ENCODE measurements at regions not wholly inside any gene's neighbourhood (a gene's known extent, or its start where the extent isn't known, plus 50 kb on each side); places are given as distances from the start of the nearest gene placed in this dataset.
"Not testable (repeated sequence)": the region's sequence is repeated elsewhere in the genome, so short reads cannot be mapped to it uniquely, and the experiment has no call there.

- no peak for DNase-seq (ENCODE audit: low read depth)
These were observed 124.1 kb upstream of the IGFBP7 start for GRCh38 chr4:57234252-57234775.

GRCh38 chr4:57233386-57233785 is 123.2 kb upstream of the IGFBP7 start:
- DNase-seq (ENCODE audit: low read depth) = no peak

- no peak for DNase-seq (ENCODE audit: low read depth)
These were observed 121.6 kb upstream of the IGFBP7 start for GRCh38 chr4:57231781-57232180.

GRCh38 chr4:57220734-57221133 is 110.5 kb upstream of the IGFBP7 start:
- DNase-seq (ENCODE audit: low read depth) = no peak

- DNase-seq (ENCODE audit: low read depth) = no peak
These were observed 110.0 kb upstream of the IGFBP7 start for GRCh38 chr4:57220172-57220571.

- no peak for DNase-seq (ENCODE audit: low read depth)
These were observed 109.2 kb upstream of the IGFBP7 start for GRCh38 chr4:57219431-57219830.

GRCh38 chr4:57214654-57215411 is 104.6 kb upstream of the IGFBP7 start:
- DNase-seq (ENCODE audit: low read depth) = no peak

GRCh38 chr4:57211131-57211530 is 100.9 kb upstream of the IGFBP7 start:
- no peak for DNase-seq (ENCODE audit: low read depth)

- no peak for DNase-seq (ENCODE audit: low read depth)
These were observed 96.0 kb upstream of the IGFBP7 start for GRCh38 chr4:57206172-57206571.

GRCh38 chr4:57205580-57205979 is 95.4 kb upstream of the IGFBP7 start:
- no peak for DNase-seq (ENCODE audit: low read depth)

- no peak for DNase-seq (ENCODE audit: low read depth)
These were observed 90.7 kb upstream of the IGFBP7 start for GRCh38 chr4:57200799-57201327.

- DNase-seq (ENCODE audit: low read depth) = no peak
These were observed 89.1 kb upstream of the IGFBP7 start for GRCh38 chr4:57199267-57199666.

GRCh38 chr4:57195622-57196021 is 85.4 kb upstream of the IGFBP7 start:
- DNase-seq (ENCODE audit: low read depth) = no peak

GRCh38 chr4:57194068-57194611 is 84.0 kb upstream of the IGFBP7 start:
- DNase-seq (ENCODE audit: low read depth) = no peak

GRCh38 chr4:57193209-57193810 is 83.1 kb upstream of the IGFBP7 start:
- no peak for DNase-seq (ENCODE audit: low read depth)

GRCh38 chr4:57191523-57192034 is 81.4 kb upstream of the IGFBP7 start:
- DNase-seq (ENCODE audit: low read depth) = no peak

- DNase-seq (ENCODE audit: low read depth) = no peak
These were observed 80.7 kb upstream of the IGFBP7 start for GRCh38 chr4:57190601-57191481.

GRCh38 chr4:57187246-57187645 is 77.1 kb upstream of the IGFBP7 start:
- no peak for DNase-seq (ENCODE audit: low read depth)

GRCh38 chr4:57184378-57185029 is 74.3 kb upstream of the IGFBP7 start:
- DNase-seq (ENCODE audit: low read depth) = no peak

- no peak for DNase-seq (ENCODE audit: low read depth)
These were observed 72.1 kb upstream of the IGFBP7 start for GRCh38 chr4:57182132-57182874.

GRCh38 chr4:57173136-57173535 is 63.0 kb upstream of the IGFBP7 start:
- DNase-seq (ENCODE audit: low read depth) = not testable (repeated sequence)

All from stimulated activated CD4-positive, alpha-beta T cell treated with anti-CD3 and anti-CD28 coated beads, Interleukin-2, amount 100 ng/mL, for 4 hours (primary cell).